HG03060 (cell line): ENCODE measurements at regions not wholly inside any gene's neighbourhood (a gene's known extent, or its start where the extent isn't known, plus 50 kb on each side); places are given as distances from the start of the nearest gene placed in this dataset.
"Not testable (repeated sequence)": the region's sequence is repeated elsewhere in the genome, so short reads cannot be mapped to it uniquely, and the experiment has no call there.

ENCODE experiments used
- ATAC-seq: cut with Tn5 transposase; IDR thresholded peaks from one replicate; pipeline ENCODE4 v1.9.1; 2021; ENCODE audit warnings: low read depth, moderate number of reproducible peaks; ENCODE audit not compliant: unreplicated experiment

DNA sequence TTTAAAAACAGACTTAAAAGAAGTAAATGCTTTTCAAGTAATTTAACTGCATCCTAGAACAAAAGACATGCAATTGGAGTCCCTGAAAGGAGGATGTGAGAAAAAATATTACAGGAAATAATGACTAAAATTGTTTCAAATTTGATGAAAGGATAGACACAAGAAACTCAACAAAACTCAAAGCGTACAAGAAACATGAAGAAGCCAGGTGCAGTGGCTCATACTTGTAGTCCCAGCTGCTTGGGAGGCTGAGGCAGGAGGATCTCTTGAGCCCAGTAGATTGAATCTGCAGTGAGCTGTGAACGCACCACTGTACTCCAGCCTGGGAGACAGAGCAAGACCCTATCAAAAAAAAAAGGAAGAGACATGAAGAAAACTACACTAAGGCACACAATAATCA, 118.1 kb upstream of the SLC39A10 start:
- ATAC-seq, result no peak

DNA sequence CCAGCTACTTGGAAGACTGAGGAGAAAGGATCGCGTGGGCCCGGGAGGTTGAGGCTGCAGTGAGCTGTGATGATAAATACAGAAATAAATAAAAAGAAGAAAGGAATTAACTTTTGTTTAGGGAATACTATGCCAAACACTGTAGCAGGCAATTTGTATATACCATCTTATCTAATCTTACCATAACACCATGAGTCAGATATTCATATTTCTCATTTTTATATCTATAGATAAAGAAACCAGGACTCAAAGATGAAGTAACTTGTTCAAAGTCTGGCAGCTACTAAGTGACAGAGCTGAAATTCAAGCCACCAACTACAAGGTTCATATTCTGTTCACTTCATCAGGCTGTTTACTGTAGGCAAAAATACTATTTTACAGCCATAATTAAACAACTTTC, 119.2 kb upstream of the SLC39A10 start:
- no peak for ATAC-seq

- no peak for ATAC-seq
These were observed 120.1 kb upstream of the SLC39A10 start for GRCh38 chr2:195536906-195537305.

DNA sequence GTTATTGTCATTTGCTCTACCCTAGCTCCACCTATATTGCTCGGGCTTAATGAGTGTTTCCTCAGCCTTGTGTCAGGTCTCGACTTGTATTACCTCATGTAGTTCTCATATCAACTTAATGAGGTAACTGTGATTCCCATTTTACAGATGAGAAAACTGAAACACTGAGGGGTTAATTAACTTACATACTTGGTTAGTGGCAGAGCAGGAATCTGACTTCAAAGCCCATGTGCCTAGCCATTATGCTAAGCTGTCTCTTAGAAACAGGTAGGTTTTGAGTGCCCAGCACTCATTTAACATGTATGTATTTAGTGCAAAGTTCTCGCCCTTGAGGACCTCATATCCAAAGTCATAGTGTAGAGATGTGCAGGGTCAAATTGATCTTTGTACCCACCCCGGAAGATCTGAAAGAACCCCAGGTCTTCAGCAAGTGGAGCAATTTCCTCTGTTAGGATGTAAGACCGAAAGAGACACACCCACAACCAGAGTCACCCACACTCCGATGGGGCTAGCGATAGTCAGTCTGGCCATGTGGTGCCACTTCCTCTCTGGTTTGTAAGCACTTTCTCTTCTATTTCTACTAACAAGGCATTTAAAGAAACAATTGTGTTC, 121.0 kb upstream of the SLC39A10 start:
- ATAC-seq, result peak; percentile 87

- ATAC-seq, result no peak
These were observed 122.1 kb upstream of the SLC39A10 start for GRCh38 chr2:195534971-195535370.

- no peak for ATAC-seq
These were observed 123.0 kb upstream of the SLC39A10 start for GRCh38 chr2:195533771-195534642.

DNA sequence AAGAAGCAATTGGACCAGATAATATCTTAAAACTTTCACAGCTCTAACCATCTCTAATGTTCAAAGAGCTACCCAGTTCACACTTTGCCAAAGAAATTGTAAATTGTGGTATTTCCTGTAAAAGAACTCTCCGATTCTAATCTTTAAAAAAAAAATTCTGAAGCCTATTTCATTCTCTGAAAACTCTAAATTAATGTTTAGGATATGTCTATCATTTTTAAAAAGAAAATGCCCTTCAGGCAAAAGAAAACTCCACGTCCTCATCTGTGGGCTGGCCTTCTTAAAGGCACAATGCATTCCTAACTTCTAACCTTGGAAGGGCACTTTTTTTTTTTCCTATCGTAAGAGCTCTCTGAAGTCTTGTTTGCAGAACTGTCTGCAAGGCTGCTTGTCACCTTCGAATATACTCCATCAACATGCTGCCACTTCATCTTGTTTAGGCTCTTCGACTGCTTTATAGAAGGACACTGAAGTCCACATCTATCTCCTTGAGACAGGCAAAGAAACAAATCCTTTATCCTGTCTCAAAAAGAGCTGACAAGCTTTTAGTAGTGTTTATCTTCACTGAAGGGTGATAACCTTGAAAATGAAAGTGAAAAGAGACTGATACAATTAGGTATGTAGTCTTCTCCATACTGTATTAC, 124.3 kb upstream of the SLC39A10 start:
- peak; percentile 26 for ATAC-seq

- ATAC-seq, result no peak
These were observed 124.8 kb upstream of the SLC39A10 start for GRCh38 chr2:195532255-195532627.

DNA sequence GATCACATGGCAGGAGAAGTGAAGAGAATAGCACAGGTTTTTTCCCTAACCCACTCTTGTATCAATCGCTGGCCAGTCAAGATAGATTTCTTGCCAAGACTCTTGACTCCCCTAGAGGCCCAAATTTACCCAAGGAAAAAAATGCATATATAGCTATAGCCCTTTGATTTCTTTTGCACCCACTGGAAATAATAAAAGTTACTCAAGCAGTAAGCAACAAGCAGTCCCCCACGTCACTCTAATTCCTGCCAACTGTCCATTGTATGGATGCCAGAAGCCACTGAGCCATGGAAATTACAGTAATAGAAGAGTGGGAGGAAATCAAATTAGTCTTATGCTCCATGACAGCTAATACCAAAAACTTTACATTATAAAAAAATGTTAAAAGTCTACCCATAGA, 125.3 kb upstream of the SLC39A10 start:
- ATAC-seq, result no peak

GRCh38 chr2:195523242-195523641, 133.8 kb upstream of the SLC39A10 start:
- not testable (repeated sequence) for ATAC-seq

DNA sequence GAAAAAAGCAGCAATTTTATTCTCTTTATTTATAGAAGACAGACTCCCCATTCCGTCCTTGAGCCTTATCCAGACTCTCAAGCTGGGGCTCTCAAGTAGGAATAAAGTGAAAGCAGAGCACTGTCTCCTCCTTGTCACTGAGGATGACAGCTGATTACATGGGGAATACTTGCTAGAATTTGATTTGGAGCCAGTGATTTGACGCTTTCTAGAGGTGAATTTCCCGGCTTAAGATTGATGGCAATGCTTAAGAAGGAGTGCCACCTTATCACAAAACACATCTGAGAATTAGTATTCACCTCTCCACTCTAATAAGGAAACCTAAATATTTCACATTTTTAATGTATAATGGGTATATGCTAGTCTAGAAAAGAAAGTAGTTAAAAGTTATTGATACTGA, 135.4 kb upstream of the SLC39A10 start:
- ATAC-seq, result no peak

DNA sequence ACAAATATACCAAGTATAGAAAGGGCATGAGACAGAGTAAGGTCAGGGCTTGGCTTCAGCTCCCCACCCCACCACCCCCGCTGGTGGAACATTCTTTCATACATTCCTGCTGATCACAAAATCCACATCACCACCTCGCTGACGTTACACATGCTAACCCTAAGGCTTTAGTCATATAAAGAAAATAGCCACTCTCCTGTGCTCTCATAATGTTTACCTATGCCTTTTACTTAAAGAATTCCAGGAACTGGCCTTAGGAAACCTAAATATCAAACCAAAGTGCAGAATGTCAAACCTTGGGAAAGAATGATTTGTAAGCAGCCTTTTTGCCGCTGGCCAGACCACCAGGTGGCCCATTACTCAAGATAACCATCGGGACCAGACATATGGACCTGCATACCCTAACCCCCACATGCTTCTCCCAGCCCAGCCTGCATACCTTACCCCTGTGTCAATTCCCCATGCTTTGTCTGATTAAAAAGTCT, 136.3 kb upstream of the SLC39A10 start:
- no peak for ATAC-seq

DNA sequence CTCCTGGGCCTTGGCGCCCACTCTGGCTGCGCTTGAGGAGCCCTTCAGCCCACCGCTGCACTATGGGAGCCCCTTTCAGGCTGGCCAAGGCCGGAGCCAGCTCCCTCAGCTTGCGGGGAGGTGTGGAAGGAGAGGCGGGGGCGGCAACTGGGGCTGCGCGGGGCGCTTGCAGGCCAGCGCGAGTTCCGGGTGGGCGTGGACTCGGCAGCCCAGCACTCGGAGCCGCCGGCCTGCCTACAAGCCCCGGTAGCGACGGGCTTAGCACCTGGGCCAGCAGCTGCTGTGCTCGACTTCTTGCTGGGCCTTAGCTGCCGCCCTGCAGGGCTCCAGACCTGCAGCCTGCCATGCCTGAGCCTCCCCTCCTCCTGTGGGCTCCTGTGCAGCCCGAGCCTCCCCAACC, 141.5 kb upstream of the SLC39A10 start:
- ATAC-seq, result no peak

GRCh38 chr2:195514365-195514764, 142.7 kb upstream of the SLC39A10 start:
- no peak for ATAC-seq

DNA sequence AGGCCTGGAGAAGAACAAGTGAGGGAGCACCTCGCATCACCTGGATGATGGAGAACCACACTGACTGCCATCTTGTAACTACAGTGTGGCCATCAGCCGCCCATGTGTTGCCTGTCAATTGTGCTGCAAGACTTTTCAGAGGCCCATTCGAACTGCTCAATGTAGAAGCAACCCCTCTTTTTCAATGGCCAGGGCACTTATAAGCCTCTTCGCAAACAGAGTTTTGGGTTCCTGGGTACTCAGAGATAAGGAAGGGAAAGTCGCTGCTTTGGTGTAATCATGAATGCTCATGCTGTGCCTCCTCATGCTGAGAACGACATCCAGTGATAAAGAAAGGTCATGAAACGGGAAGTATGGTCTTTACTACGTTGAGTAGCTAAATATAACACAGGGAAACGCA, 143.9 kb upstream of the SLC39A10 start:
- ATAC-seq, result no peak

DNA sequence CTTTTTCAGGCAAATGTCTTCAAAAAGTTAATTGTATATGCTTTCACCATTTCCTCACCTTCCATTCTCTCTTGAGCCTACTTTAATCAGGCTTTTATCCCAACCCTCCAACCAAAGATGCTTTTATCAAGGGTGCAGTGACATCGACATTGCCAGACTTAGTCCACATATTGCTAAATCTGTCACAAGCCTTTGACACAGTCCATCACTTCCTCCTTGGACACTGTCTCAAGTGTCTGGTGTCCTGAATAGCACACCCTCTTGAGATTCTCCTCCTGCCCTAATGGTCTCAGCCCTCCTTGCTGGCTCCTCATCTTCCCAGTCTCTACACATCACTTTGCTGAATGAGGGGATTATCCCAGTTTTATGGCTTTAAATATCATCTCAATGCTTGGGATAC, 147.5 kb upstream of the SLC39A10 start:
- ATAC-seq, result no peak

DNA sequence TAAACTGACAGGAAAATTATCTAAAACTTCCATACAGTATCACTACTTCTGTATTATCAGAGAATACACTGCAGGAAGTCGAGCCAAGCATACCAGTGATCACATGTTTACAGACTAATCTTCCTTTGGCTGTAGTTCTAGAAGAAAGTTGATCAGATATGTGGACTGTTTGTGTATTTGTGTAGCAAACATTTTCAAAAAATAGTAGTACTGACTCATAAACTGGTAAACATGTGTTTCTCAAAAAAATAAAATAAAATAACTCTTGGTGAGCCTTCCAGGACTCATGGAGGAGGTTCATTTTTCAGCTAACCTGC, 148.9 kb upstream of the SLC39A10 start:
- no peak for ATAC-seq

GRCh38 chr2:195507447-195508138, 149.4 kb upstream of the SLC39A10 start:
- ATAC-seq, result no peak

DNA sequence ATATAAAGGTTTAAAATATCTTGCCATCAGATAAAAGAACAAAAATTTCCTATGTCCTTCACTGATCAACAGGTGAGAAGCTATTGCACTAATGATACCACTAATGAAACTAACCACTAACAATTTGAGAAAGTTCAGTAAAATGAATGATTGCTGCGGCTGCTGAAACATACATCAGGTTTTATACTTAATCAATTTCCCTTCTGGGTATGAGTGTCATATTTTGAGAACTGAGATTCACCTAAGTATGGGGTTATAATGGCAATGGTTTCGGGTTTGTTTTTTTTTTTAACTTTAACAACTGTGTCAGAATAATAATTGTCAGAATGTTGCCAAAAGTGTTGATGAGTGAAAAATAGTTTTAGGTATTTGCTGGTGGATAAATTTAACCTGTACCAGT, 151.3 kb upstream of the SLC39A10 start:
- ATAC-seq, result peak; percentile 98

- no peak for ATAC-seq
These were observed 153.8 kb upstream of the SLC39A10 start for GRCh38 chr2:195503208-195503607.

GRCh38 chr2:195501746-195502145, 155.3 kb upstream of the SLC39A10 start:
- no peak for ATAC-seq
